ENCODE measurements at regions not wholly inside any gene's neighbourhood (a gene's known extent, or its start where the extent isn't known, plus 50 kb on each side); places are given as distances from the start of the nearest gene placed in this dataset.

GRCh38 chr6:113102761-113103160 is 754.4 kb upstream of the MARCKS start:
- DNase-seq (ENCODE audit: low read depth), result peak; percentile 76

- DNase-seq (ENCODE audit: low read depth), result peak; percentile 73
Measured at GRCh38 chr6:113103634-113104361, 753.3 kb upstream of the MARCKS start.

GRCh38 chr6:113104541-113104940 is 752.6 kb upstream of the MARCKS start:
- no peak for DNase-seq (ENCODE audit: low read depth)

- DNase-seq (ENCODE audit: low read depth), result no peak
Measured at GRCh38 chr6:113104951-113105350, 752.2 kb upstream of the MARCKS start.

- no peak for DNase-seq (ENCODE audit: low read depth)
Measured at GRCh38 chr6:113110211-113110610, 746.9 kb upstream of the MARCKS start.

GRCh38 chr6:113111550-113111949 is 745.6 kb upstream of the MARCKS start:
- no peak for DNase-seq (ENCODE audit: low read depth)

- DNase-seq (ENCODE audit: low read depth), result no peak
Measured at GRCh38 chr6:113112086-113112485, 745.1 kb upstream of the MARCKS start.

- DNase-seq (ENCODE audit: low read depth), result no peak
Measured at GRCh38 chr6:113115196-113115595, 741.9 kb upstream of the MARCKS start.

- DNase-seq (ENCODE audit: low read depth), result peak; percentile 96
Measured at GRCh38 chr6:113120224-113120581, 736.9 kb upstream of the MARCKS start.

- peak; percentile 94 for DNase-seq (ENCODE audit: low read depth)
Measured at GRCh38 chr6:113120582-113121285, 736.4 kb upstream of the MARCKS start.

GRCh38 chr6:113121571-113121970 is 735.6 kb upstream of the MARCKS start:
- no peak for DNase-seq (ENCODE audit: low read depth)

- peak; percentile 97 for DNase-seq (ENCODE audit: low read depth)
Measured at GRCh38 chr6:113122060-113122459, 735.1 kb upstream of the MARCKS start.

GRCh38 chr6:113125626-113126025 is 731.5 kb upstream of the MARCKS start:
- DNase-seq (ENCODE audit: low read depth), result no peak

GRCh38 chr6:113127786-113128419 is 729.2 kb upstream of the MARCKS start:
- no peak for DNase-seq (ENCODE audit: low read depth)

GRCh38 chr6:113128661-113129060 is 728.5 kb upstream of the MARCKS start:
- DNase-seq (ENCODE audit: low read depth), result no peak

GRCh38 chr6:113129991-113130390 is 727.2 kb upstream of the MARCKS start:
- DNase-seq (ENCODE audit: low read depth), result no peak

- DNase-seq (ENCODE audit: low read depth), result no peak
Measured at GRCh38 chr6:113137426-113137825, 719.7 kb upstream of the MARCKS start.

GRCh38 chr6:113140721-113141120 is 716.4 kb upstream of the MARCKS start:
- DNase-seq (ENCODE audit: low read depth), result no peak

- no peak for DNase-seq (ENCODE audit: low read depth)
Measured at GRCh38 chr6:113141901-113142300, 715.2 kb upstream of the MARCKS start.

GRCh38 chr6:113142671-113143174 is 714.4 kb upstream of the MARCKS start:
- DNase-seq (ENCODE audit: low read depth), result no peak

GRCh38 chr6:113143206-113143605 is 713.9 kb upstream of the MARCKS start:
- DNase-seq (ENCODE audit: low read depth), result no peak

- DNase-seq (ENCODE audit: low read depth), result no peak
Measured at GRCh38 chr6:113144117-113144516, 713.0 kb upstream of the MARCKS start.

- DNase-seq (ENCODE audit: low read depth), result no peak
Measured at GRCh38 chr6:113146878-113147277, 710.3 kb upstream of the MARCKS start.

Measured in ELR (cell line).